ENCODE measurements at regions not wholly inside any gene's neighbourhood (a gene's known extent, or its start where the extent isn't known, plus 50 kb on each side); places are given as distances from the start of the nearest gene placed in this dataset.
"Not testable (repeated sequence)": the region's sequence is repeated elsewhere in the genome, so short reads cannot be mapped to it uniquely, and the experiment has no call there.

- not testable (repeated sequence) for DNase-seq
Measured at GRCh38 chr3:74830845-74831244, 216.4 kb upstream of the CNTN3 start.

- not testable (repeated sequence) for DNase-seq
Measured at GRCh38 chr3:74825404-74825803, 210.9 kb upstream of the CNTN3 start.

GRCh38 chr3:74824366-74824765, 209.9 kb upstream of the CNTN3 start:
- DNase-seq: no peak

GRCh38 chr3:74814181-74814580, 199.7 kb upstream of the CNTN3 start:
- DNase-seq: no peak

- DNase-seq: no peak
Measured at GRCh38 chr3:74812756-74813155, 198.3 kb upstream of the CNTN3 start.

GRCh38 chr3:74808506-74809275, 194.2 kb upstream of the CNTN3 start:
- DNase-seq: peak; percentile 54

- no peak for DNase-seq
Measured at GRCh38 chr3:74801924-74802323, 187.5 kb upstream of the CNTN3 start.

GRCh38 chr3:74789111-74789510, 174.7 kb upstream of the CNTN3 start:
- no peak for DNase-seq

- DNase-seq: no peak
Measured at GRCh38 chr3:74787011-74787410, 172.6 kb upstream of the CNTN3 start.

- DNase-seq: no peak
Measured at GRCh38 chr3:74771401-74771800, 156.9 kb upstream of the CNTN3 start.

GRCh38 chr3:74768010-74768409, 153.6 kb upstream of the CNTN3 start:
- no peak for DNase-seq

GRCh38 chr3:74766405-74766804, 151.9 kb upstream of the CNTN3 start:
- DNase-seq: no peak

- DNase-seq: no peak
Measured at GRCh38 chr3:74763830-74764229, 149.4 kb upstream of the CNTN3 start.

GRCh38 chr3:74756674-74757073, 142.2 kb upstream of the CNTN3 start:
- DNase-seq: no peak

GRCh38 chr3:74752290-74752689, 137.8 kb upstream of the CNTN3 start:
- DNase-seq: no peak

- no peak for DNase-seq
Measured at GRCh38 chr3:74751775-74752174, 137.3 kb upstream of the CNTN3 start.

GRCh38 chr3:74750901-74751300, 136.4 kb upstream of the CNTN3 start:
- no peak for DNase-seq

GRCh38 chr3:74739242-74739641, 124.8 kb upstream of the CNTN3 start:
- DNase-seq: no peak

GRCh38 chr3:74722211-74722610, 107.8 kb upstream of the CNTN3 start:
- DNase-seq: no peak

- DNase-seq: no peak
Measured at GRCh38 chr3:74713977-74714376, 99.5 kb upstream of the CNTN3 start.

GRCh38 chr3:74711913-74712512, 97.6 kb upstream of the CNTN3 start:
- no peak for DNase-seq

- DNase-seq: no peak
Measured at GRCh38 chr3:74709951-74710350, 95.5 kb upstream of the CNTN3 start.

- no peak for DNase-seq
Measured at GRCh38 chr3:74693696-74694393, 79.4 kb upstream of the CNTN3 start.

- no peak for DNase-seq
Measured at GRCh38 chr3:74693251-74693650, 78.8 kb upstream of the CNTN3 start.

Data from skin of body (tissue), 1 donor.